ENCODE measurements at regions not wholly inside any gene's neighbourhood (a gene's known extent, or its start where the extent isn't known, plus 50 kb on each side); places are given as distances from the start of the nearest gene placed in this dataset.

DNA sequence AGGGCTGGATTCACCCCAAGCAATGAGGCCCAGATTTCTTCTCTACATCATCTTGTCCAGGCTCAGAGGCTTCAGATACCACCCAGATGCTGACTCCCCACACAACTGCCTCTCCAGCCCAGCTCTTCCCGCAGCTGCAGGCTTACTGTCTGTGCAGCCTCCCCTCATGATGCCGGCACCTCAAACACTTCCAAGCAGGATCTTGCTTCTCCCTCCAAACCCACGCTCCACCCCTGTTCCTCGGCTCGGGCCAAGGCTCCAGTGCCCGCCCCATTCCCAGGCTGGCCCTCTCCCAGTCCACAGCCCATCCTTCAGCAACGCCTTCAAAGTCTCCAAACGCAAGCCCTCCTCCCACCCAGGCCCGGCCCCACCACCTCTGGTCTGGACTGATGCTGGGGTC is 159.2 kb upstream of the LINGO1 start:
- no peak overlapping the region for H2BK12ac ChIP-seq (ENCODE audit: low read depth, low read length)
- FAIRE-seq (no peak), DNase-seq (ENCODE audit: low read depth in 1 of 2, low spot score in 2 of 2) (no peak)
- H2BK120ac ChIP-seq (replicated peaks; ENCODE audit: low read depth, low read length), result no peak overlapping the region
- no peak overlapping the region for H2AK5ac ChIP-seq (ENCODE audit: low read depth, low read length)
- no peak overlapping the region for H2AFZ ChIP-seq (ENCODE audit: low read length)
- WGBS, 2 experiments (ENCODE audit: extremely low coverage in 1 of 2, insufficient coverage in 1 of 2, insufficient read length in 1 of 2, insufficient replicate concordance in 2 of 2, low coverage in 1 of 2, low lambda C conversion rate in 2 of 2, missing lambda C conversion rate in 1 of 2), result 91% methylated on average over 9 of the region's 9 CpGs; no CpG with 5 or more reads in 1 of the 2 experiments
- H3K27me3 ChIP-seq (replicated peaks in 1 of 4; ENCODE audit: control insufficient read depth in 3 of 4, extremely low read depth in 1 of 4, insufficient read depth in 3 of 4, low read length in 3 of 4), result no peaks in the 10 kb centered on the region
- H4K8ac ChIP-seq (ENCODE audit: extremely low read depth, insufficient read depth, low read length), result no peak overlapping the region
- CTCF ChIA-PET (ENCODE audit: partially characterized antibody), result interaction anchor here (1.5 to 3.2 kb wide), 8 partner anchors 8 to 155 kb away, joined by 3 to 24 read pairs (median 6); no protein-coding TSS in a partner anchor
- no peak overlapping the region for H4K91ac ChIP-seq (replicated peaks; ENCODE audit: insufficient read length, low read length)
- no peak for TF ChIP-seq CREB1 (IDR thresholded peaks at IDR 0.05)
- TF ChIP-seq RNF2 (IDR thresholded peaks at IDR 0.05; ENCODE audit: borderline replicate concordance, low read depth, low read length, missing control alignments, poor library complexity, severe bottlenecking), result no peak
- TF ChIP-seq SIN3A (conservative IDR thresholded peaks at IDR 0.05 in 1 of 2, IDR thresholded peaks at IDR 0.05 in 1 of 2; ENCODE audit: low read depth in 1 of 2, low read length in 2 of 2), result no peak
- H3K36me3 ChIP-seq (ENCODE audit: control insufficient read depth in 2 of 4, insufficient read depth in 4 of 4, low read length in 3 of 4), result no peaks in the 10 kb centered on the region
- no peaks in the 10 kb centered on the region for H3K9me3 ChIP-seq (ENCODE audit: insufficient read depth in 2 of 2, low read depth in 1 of 2, low read length in 1 of 2)
- no peaks in the 10 kb centered on the region for H3K4me1 ChIP-seq (replicated peaks in 1 of 4; ENCODE audit: control insufficient read depth in 3 of 4, insufficient read depth in 4 of 4, low read length in 3 of 4)
- no peak overlapping the region for H3K4me2 ChIP-seq (ENCODE audit: insufficient read depth in 1 of 2, low read depth in 2 of 2, low read length in 2 of 2)
- H3K14ac ChIP-seq (ENCODE audit: insufficient read length), result no peak overlapping the region
- H3K9ac ChIP-seq (replicated peaks in 1 of 4; ENCODE audit: extremely low read depth in 1 of 4, low read depth in 3 of 4, low read length in 3 of 4), result no peak overlapping the region
- H3K56ac ChIP-seq (replicated peaks; ENCODE audit: insufficient read length, low read depth, low read length), result no peak overlapping the region
- no peaks in the 10 kb centered on the region for H3K79me2 ChIP-seq (ENCODE audit: control insufficient read depth in 1 of 2, insufficient read depth in 2 of 2, low read length in 2 of 2)
- no peak overlapping the region for H3K23ac ChIP-seq (ENCODE audit: insufficient read length)
- H3K4me3 ChIP-seq (ENCODE audit: extremely low read depth in 1 of 4, insufficient read depth in 2 of 4, low read depth in 3 of 4, low read length in 4 of 4), result no peak overlapping the region
- no peak overlapping the region for H3K4ac ChIP-seq (replicated peaks; ENCODE audit: insufficient read length, low read depth, low read length)
- no peak overlapping the region for H2BK5ac ChIP-seq (ENCODE audit: low read depth, low read length)
- no peak overlapping the region for H4K5ac ChIP-seq (ENCODE audit: insufficient read length, low read depth, low read length)
- no peak overlapping the region for H2BK15ac ChIP-seq (ENCODE audit: low read length)
- no peak overlapping the region for H3K18ac ChIP-seq (ENCODE audit: extremely low read depth, low read length)
- POLR2A ChIA-PET (ENCODE audit: partially characterized antibody), result interaction anchor here (0.6 kb wide), 1 partner anchor 14 kb away, joined by 3 read pairs; no protein-coding TSS in a partner anchor
- no peaks in the 10 kb centered on the region for H4K20me1 ChIP-seq (replicated peaks in 1 of 2; ENCODE audit: control insufficient read depth in 1 of 2, insufficient read depth in 2 of 2, low read length in 2 of 2)
- no peaks in the 10 kb centered on the region for H3K23me2 ChIP-seq (ENCODE audit: low read depth, low read length)
- no peaks in the 10 kb centered on the region; the same call in 1 of the 2 replicates for H3K79me1 ChIP-seq (ENCODE audit: low read depth, low read length)
- no peak overlapping the region for H3K27ac ChIP-seq (ENCODE audit: low read depth, low read length)
- H2BK20ac ChIP-seq (ENCODE audit: low read length), result no peak overlapping the region

Data from H1 (cell line).